Kidney (tissue), 13 donors: ENCODE measurements at regions not wholly inside any gene's neighbourhood (a gene's known extent, or its start where the extent isn't known, plus 50 kb on each side); places are given as distances from the start of the nearest gene placed in this dataset.

Experiments used
- DNase-seq, 5 donors: peaks; one replicate each; pipeline ENCODE4 v3.0.0-alpha.2; 2013 to 2020
- FAIRE-seq: peaks from 2 replicates; lab custom pipeline; 2012; peaks lifted over from hg19 to GRCh38; lab: Jason Lieb, UNC
- H3K27ac ChIP-seq, 2 donors: one replicate each; pipeline ENCODE4 v1.7.0; 2013; ENCODE audit warnings: low read depth in 2 of 2, low read length in 2 of 2, inconsistent platforms in 1 of 2
- H3K27me3 ChIP-seq: one replicate; pipeline ENCODE4 v1.7.1; 2013; ENCODE audit warnings: low read length, inconsistent platforms; ENCODE audit not compliant: control insufficient read depth, insufficient read depth
- H3K36me3 ChIP-seq, 3 donors: one replicate each; pipeline versions ENCODE4 v1.7.0 to v1.7.1; 2013; ENCODE audit warnings: low read length in 3 of 3, control low read depth in 1 of 3, inconsistent platforms in 1 of 3; ENCODE audit not compliant: insufficient read depth in 3 of 3, control insufficient read depth in 2 of 3
- H3K4me1 ChIP-seq, 3 donors: one replicate each; pipeline versions ENCODE4 v1.7.0 to v1.7.1; 2013; ENCODE audit warnings: low read length in 3 of 3, inconsistent platforms in 1 of 3, low read depth in 1 of 3; ENCODE audit not compliant: control insufficient read depth in 2 of 3, insufficient read depth in 2 of 3
- H3K4me3 ChIP-seq, 3 donors: one replicate each; pipeline versions ENCODE4 v1.7.0 to v1.8.1; 2013; ENCODE audit warnings: low read length in 3 of 3, control low read depth in 1 of 3, inconsistent platforms in 1 of 3
- H3K9ac ChIP-seq, 3 donors: one replicate each; pipeline versions ENCODE4 v1.7.0 to v1.7.1; 2013; ENCODE audit warnings: low read length in 3 of 3, control low read depth in 1 of 3, inconsistent platforms in 1 of 3
- H3K9me3 ChIP-seq, 3 donors: one replicate each; pipeline versions ENCODE4 v1.7.0 to v1.7.1; 2013; ENCODE audit warnings: low read length in 3 of 3, control low read depth in 1 of 3, inconsistent platforms in 1 of 3; ENCODE audit not compliant: control insufficient read depth in 2 of 3, insufficient read depth in 1 of 3
- intact Hi-C: fragments of 100-400 bp; cut with DNase I; formaldehyde crosslinking; loops from one replicate; pipeline ENCODE4 v1.11.1; 2022
- TF ChIP-seq, protein P1 (sequence below): IDR thresholded peaks from 3 replicates; pipeline ENCODE4 v1.5.1; 2012; ENCODE audit warnings: mild to moderate bottlenecking, moderate library complexity, borderline replicate concordance; ENCODE audit not compliant: insufficient read depth; ENCODE audit errors: extremely low read depth
- donor health status: control.
- donor health status: control.
- donor health status: control.
- donor health status: control.
- donor health status: control.
- donor health status: DM: yes; HTN: yes; CAD: no.
- donor health status: Normal renal cell carcinoma (clear cell type).

- Histone ChIP-seq H3K36me3 (no peaks in the 10 kb centered on the region), H3K9ac (no peak overlapping the region), H3K27ac (no peak overlapping the region), H3K4me1 (peaks cover 0 to 4% (median 0%) of the 10 kb centered on the region in 3 donors), H3K9me3 (no peaks in the 10 kb centered on the region), H3K27me3 (no peaks in the 10 kb centered on the region), H3K4me3 (no peak overlapping the region)
- intact Hi-C loops = no loop called here
- peak in 2 of 5 donors; percentile 66 to 85 for DNase-seq
- TF ChIP-seq, protein P1, sequence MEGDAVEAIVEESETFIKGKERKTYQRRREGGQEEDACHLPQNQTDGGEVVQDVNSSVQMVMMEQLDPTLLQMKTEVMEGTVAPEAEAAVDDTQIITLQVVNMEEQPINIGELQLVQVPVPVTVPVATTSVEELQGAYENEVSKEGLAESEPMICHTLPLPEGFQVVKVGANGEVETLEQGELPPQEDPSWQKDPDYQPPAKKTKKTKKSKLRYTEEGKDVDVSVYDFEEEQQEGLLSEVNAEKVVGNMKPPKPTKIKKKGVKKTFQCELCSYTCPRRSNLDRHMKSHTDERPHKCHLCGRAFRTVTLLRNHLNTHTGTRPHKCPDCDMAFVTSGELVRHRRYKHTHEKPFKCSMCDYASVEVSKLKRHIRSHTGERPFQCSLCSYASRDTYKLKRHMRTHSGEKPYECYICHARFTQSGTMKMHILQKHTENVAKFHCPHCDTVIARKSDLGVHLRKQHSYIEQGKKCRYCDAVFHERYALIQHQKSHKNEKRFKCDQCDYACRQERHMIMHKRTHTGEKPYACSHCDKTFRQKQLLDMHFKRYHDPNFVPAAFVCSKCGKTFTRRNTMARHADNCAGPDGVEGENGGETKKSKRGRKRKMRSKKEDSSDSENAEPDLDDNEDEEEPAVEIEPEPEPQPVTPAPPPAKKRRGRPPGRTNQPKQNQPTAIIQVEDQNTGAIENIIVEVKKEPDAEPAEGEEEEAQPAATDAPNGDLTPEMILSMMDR = no peak
- FAIRE-seq = peak; percentile 6
These were observed 471.1 kb upstream of the ANO3 start for GRCh38 chr11:25860677-25861450.

- intact Hi-C loops = no loop called here
- peaks cover 0 to 4% (median 0%) of the 10 kb centered on the region in 3 donors for H3K4me1 ChIP-seq
- TF ChIP-seq, protein P1 = no peak
- no peaks in the 10 kb centered on the region for H3K9me3 ChIP-seq
- H3K27me3 ChIP-seq = no peaks in the 10 kb centered on the region
- no peaks in the 10 kb centered on the region for H3K36me3 ChIP-seq
- no peak overlapping the region for H3K9ac ChIP-seq
- no peak overlapping the region for H3K27ac ChIP-seq
- no peak overlapping the region for H3K4me3 ChIP-seq
- FAIRE-seq (no peak), DNase-seq (no peak)
These were observed 469.8 kb upstream of the ANO3 start for GRCh38 chr11:25862159-25862558.

DNA sequence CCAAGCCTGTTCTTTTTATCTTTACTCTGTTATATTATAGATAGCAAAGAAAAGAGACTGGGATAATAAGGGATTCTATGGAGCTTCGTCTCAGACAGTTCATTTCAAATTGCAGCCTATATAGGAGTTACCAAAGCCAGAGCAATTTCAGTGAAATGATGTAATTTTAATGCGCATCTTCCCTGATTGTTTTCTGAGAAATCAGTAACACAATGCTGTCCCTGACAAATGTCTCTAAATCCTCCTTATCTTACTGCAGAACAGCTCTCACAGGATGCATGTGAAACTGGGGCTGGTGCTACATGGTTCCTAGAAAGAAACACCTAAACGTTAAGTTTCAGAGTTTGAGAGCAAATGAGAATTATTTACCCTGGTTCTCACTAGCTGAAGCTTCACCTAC is 467.9 kb upstream of the ANO3 start:
- no peaks in the 10 kb centered on the region for H3K9me3 ChIP-seq
- no peak overlapping the region for H3K27ac ChIP-seq
- TF ChIP-seq, protein P1 = no peak
- FAIRE-seq (no peak), DNase-seq (no peak)
- H3K4me3 ChIP-seq = no peak overlapping the region
- intact Hi-C loops = no loop called here
- H3K36me3 ChIP-seq = no peaks in the 10 kb centered on the region
- peaks cover 0 to 4% (median 0%) of the 10 kb centered on the region in 3 donors for H3K4me1 ChIP-seq
- H3K27me3 ChIP-seq = no peaks in the 10 kb centered on the region
- no peak overlapping the region for H3K9ac ChIP-seq
